ENCODE measurements at regions not wholly inside any gene's neighbourhood (a gene's known extent, or its start where the extent isn't known, plus 50 kb on each side); places are given as distances from the start of the nearest gene placed in this dataset.

GRCh38 chr2:76314271-76315020, 603.7 kb upstream of the GCFC2 start:
- DNase-seq: no peak

GRCh38 chr2:76312236-76312635, 601.5 kb upstream of the GCFC2 start:
- DNase-seq: no peak

GRCh38 chr2:76311728-76312127, 601.0 kb upstream of the GCFC2 start:
- no peak for DNase-seq

GRCh38 chr2:76310894-76311633, 600.3 kb upstream of the GCFC2 start:
- no peak for DNase-seq

GRCh38 chr2:76307495-76307894, 596.8 kb upstream of the GCFC2 start:
- no peak for DNase-seq

GRCh38 chr2:76298041-76298440, 587.3 kb upstream of the GCFC2 start:
- no peak for DNase-seq

- no peak for DNase-seq
These were observed 585.7 kb upstream of the GCFC2 start for GRCh38 chr2:76296438-76296837.

GRCh38 chr2:76295762-76296161, 585.0 kb upstream of the GCFC2 start:
- DNase-seq: no peak

- no peak for DNase-seq
These were observed 577.9 kb upstream of the GCFC2 start for GRCh38 chr2:76288598-76288997.

GRCh38 chr2:76288146-76288545, 577.4 kb upstream of the GCFC2 start:
- no peak for DNase-seq

GRCh38 chr2:76283350-76283749, 572.6 kb upstream of the GCFC2 start:
- DNase-seq: no peak

- no peak for DNase-seq
These were observed 570.6 kb upstream of the GCFC2 start for GRCh38 chr2:76281156-76281841.

GRCh38 chr2:76280686-76281085, 570.0 kb upstream of the GCFC2 start:
- DNase-seq: no peak

GRCh38 chr2:76279142-76279541, 568.4 kb upstream of the GCFC2 start:
- no peak for DNase-seq

- no peak for DNase-seq
These were observed 565.1 kb upstream of the GCFC2 start for GRCh38 chr2:76275788-76276187.

GRCh38 chr2:76274676-76275075, 564.0 kb upstream of the GCFC2 start:
- DNase-seq: no peak

- no peak for DNase-seq
These were observed 563.4 kb upstream of the GCFC2 start for GRCh38 chr2:76274160-76274559.

- DNase-seq: no peak
These were observed 559.5 kb upstream of the GCFC2 start for GRCh38 chr2:76270096-76270710.

- DNase-seq: peak; percentile 34
These were observed 558.3 kb upstream of the GCFC2 start for GRCh38 chr2:76268902-76269620.

- DNase-seq: no peak
These were observed 557.8 kb upstream of the GCFC2 start for GRCh38 chr2:76268484-76268883.

- DNase-seq: no peak
These were observed 547.1 kb upstream of the GCFC2 start for GRCh38 chr2:76257802-76258201.

GRCh38 chr2:76256458-76257088, 545.9 kb upstream of the GCFC2 start:
- no peak for DNase-seq

Measured in fibroblast of skin of right quadriceps (primary cell).